ENCODE measurements at regions not wholly inside any gene's neighbourhood (a gene's known extent, or its start where the extent isn't known, plus 50 kb on each side); places are given as distances from the start of the nearest gene placed in this dataset.

DNA sequence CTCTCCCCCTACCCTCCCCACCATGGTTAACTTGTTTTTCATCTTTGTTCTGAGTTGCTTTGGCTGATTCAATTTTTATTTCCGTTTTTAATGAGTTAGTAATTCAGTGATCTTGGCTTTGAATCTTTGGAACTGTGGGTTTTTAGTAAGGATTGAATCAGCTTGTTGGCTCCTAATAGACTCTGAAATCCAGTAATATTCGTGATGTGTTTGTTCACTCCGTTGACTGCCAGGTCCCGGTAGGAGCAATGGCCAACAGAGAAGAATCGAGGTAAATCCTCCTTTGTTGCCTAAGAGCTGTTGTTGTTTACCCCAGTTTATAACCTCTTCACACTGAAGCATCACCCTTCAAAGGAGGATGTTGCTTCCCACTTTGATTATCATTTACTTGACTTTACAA is 92.7 kb downstream of the PCSK1 start:
- no peak for DNase-seq

- DNase-seq, result no peak
Observed at GRCh38 chr5:96339862-96340261, 93.2 kb downstream of the PCSK1 start.

- DNase-seq, result no peak
Observed at GRCh38 chr5:96338624-96339415, 94.2 kb downstream of the PCSK1 start.

GRCh38 chr5:96338091-96338490 is 95.0 kb downstream of the PCSK1 start:
- DNase-seq, result no peak

DNA sequence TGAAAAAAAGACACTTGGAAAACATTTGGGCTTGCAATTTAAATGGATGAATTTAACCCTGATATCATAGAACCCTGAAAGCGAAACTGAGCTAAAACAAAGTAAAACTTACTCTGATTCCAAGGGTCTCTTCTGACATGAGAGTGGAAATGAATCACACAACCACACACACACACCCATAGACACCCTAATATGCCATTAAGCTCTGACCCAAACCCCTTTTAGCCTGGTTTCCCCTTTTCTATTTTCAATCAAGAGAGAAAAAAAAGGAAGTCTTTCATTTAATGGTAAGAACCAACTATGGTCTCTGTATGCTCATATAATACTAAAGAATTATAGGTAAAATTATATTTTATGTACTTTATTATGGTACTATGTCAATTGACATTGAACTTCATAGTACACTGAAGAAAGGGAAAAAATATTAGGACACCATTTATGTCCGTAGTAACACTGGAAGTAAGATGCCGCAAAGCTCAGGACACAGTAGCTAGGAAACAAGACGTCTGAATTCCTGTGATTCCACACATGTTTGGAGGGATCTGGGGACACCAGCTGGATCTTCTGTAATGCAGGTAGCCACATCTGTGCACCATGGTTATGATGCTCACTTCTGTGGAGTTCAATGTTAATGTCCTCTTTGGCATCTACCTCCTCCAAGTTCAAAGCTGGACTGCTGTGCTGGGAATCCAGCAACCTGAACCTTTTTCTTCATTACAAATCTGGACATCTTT is 95.8 kb downstream of the PCSK1 start:
- DNase-seq, result no peak

GRCh38 chr5:96336351-96336985 is 96.6 kb downstream of the PCSK1 start:
- peak; percentile 22 to 59 for DNase-seq

DNA sequence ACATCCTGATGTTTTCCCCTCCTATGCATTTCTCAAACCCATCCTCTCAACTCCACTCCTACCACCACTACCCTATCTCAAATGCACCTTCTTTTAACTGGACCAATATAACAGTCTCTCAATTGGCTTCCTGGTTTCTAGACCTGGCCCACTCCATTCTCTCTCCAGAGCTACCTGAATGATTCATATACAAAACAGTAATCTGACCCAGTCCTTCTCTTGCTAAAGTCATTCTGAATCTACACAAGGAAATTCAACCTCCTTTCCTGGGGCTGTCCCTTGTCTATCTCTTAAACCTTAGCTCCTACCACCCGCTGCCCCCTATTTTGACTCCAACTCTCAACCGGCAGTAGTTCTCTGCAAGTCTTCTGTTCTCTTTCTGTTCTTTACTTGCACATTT is 97.2 kb downstream of the PCSK1 start:
- DNase-seq, result no peak

- no peak for DNase-seq
Observed at GRCh38 chr5:96333391-96333790, 99.7 kb downstream of the PCSK1 start.

DNA sequence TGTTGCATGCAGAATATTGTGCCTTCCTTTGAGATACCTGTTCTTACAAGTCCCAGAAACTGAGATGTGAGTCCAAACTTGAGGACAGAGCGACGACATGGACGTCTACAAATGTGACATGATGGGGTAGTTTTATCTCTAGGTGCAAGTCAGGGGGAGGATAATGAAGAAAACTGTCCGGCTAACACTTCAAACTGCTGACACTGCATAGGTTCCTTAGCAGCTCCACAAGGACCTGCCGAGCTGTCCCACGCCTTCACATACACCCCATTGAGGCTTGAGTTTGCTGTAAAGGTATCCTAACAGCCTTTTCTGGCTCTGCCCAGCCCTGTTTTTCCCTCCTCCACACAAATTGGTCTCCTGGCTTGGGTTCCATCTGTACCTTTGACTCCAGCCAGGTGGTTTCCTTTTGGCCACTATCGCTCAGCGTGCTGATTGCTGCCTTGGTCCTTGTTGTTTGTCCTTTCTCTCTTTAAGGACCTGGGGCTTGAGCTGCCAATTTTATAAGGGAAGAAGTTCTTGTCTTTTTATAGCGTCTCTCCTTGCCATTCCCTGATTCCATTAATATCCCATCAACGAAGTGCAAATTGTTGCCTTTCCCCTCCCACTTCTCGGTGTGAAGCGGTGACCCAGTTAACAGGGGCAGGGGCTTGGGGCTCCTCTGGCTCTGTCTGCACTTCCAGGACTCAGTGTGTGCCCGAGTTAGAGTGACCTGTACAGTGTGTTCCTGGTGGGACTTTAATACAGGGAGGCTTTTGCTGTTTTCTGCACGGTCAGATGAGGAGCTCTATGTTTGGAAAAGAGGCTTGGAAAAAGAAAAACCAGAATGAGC is 100.3 kb downstream of the PCSK1 start:
- DNase-seq, result no peak

DNA sequence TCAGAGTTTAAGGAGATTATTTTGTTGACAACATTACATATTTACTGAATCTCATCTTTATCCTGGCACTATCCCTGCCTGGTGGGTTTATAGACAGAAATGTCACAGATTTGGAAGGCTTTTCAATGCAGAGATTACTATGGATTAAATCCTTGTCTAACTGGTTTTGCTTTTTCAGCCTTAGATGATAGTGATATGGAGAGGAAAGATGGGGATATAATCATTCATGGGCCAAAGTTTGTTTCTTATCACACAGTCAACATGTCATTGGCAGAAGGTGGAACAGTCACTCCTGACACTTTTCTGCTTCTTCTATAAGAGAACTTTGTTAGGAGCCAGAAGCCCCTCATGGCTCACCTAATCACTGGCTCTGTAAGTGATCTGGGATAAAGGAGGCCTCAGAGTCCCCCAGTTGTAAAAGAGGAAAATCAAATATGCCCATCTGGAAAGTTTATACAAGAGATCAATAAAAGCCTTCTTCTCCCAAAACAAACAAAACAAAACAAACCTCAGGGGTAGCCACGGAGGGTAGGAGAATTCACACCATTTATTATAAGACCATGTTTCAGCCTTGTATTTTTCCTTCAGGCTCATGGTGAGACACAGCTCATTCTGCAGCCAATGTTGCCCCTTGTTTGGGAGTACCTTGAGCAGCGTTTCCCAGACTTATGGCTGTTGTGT is 101.2 kb downstream of the PCSK1 start:
- no peak for DNase-seq

GRCh38 chr5:96331210-96331609 is 101.8 kb downstream of the PCSK1 start:
- DNase-seq, result no peak

DNA sequence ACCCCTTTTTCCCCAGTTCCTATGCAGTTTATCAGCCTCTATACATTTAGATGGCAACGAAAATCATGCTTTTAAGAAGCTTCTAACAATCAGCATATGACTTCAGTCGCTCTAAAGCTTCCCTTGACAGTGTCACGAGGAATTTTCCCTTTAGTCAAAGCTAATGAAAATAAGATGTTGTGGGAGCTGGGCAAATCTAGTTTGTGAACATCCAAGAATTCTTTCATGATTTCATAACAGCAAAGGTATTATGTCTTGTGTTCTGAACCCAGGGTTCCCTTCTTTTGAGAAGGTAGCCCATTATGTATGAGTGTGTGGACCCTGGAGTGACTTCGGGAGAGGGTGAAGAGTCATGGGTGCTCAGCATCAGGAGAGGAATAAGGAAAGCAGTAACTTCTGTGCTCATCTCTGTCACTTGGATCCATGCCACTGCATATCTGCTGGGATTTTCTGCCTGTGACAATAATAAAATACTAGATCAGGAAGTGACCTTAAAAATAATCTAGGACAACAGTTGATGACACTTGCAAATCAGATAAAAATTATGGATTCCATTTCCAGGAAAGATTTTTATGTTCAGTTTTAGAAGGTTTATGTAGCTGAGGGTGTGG is 102.4 kb downstream of the PCSK1 start:
- DNase-seq, result no peak

GRCh38 chr5:96329886-96330529 is 103.0 kb downstream of the PCSK1 start:
- no peak for DNase-seq

DNA sequence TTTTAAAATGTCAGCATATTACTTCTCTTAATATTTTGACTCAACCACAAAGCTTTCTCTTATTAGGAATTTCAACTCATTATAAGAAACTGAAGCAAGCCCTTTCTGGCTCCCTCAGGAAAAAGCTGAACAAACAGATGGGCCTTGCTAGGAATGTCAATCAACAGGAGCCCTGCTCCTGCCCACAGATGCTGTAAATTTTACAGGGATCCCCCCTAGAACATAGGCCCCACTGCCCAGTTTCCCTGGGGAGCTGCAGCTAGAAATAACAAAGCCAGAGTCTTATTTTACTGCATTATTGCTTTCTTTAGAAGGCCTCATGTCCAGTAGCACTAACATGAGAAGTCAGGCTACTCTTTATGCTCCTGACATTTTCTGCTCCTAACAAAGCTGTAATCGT is 103.8 kb downstream of the PCSK1 start:
- DNase-seq, result no peak

DNA sequence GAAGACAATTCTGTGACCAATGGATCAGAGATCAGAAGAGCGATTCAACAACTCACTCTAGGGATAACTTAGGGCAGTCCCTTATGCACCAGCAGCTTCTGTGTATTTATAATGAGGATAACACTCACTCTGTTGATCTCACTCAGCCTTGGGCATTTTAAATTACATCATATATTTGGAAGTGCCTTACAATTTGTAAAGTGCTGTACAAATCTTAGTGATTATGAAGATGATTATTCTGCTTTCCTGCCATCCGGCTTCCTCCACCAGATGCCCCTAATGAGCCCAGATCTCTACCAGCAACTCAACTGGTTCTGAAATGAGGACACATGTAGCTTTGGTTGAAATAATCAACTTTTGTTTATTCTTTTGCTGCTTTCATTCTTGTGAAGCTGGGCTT is 105.3 kb downstream of the PCSK1 start:
- no peak for DNase-seq

DNA sequence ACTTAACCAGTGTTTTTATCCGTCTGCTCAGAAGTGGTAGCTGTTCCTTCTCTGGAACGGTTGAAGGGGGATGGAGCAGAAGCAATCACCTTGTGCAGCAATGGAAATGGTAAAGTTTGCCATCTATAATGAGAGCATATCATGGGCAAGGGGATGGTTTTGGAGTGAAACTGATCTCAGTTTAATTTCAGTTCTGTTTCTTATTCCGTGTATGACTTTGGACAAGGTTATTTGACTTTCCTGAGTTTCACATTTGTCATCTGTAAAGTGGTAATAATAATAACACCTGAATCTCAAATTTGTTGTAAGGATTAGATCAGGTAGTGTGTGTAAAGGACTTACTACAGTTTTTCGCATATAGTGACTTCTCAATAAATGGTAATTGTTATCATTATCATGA is 106.1 kb downstream of the PCSK1 start:
- no peak for DNase-seq

GRCh38 chr5:96324708-96325107 is 108.3 kb downstream of the PCSK1 start:
- DNase-seq, result no peak

DNA sequence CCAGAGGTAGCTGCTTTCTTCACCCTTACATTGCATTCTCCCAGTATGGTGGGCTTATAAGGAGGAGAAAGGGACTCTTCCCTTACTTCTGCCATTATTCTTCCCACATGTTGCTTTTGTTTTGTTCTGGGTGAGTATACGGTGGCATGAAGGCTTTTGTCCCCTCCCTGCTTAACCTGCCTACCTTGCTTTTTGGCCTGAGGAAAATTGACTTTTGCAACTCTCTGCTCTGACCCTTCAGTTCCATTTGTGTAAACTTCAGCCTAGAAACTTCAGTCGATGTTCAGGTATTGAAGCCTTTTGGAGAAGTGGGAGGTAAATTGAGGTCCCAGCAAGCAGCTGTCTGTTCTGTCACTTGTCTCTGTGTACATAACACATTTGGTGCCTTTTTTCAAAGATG is 110.2 kb downstream of the PCSK1 start:
- DNase-seq, result no peak

DNA sequence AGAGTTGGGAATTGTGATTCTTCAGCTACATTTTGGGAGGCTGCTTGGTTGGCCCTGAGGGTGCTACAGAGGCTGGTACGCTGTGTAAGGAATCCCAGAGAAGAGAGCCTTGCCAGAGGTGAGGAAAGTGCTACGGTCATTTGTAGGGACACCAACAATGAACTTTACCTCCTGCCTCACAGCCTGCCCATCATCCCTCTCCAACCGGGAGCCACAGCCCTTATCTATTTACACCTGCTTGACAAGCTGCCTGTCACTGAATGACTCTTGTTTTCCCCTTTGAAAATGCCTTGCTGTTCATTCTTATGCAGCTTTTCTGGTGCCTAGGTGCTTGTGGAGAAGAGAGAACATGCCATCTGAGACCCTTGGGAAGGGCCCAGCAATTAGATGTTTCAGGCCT is 110.8 kb downstream of the PCSK1 start:
- DNase-seq, result no peak

DNA sequence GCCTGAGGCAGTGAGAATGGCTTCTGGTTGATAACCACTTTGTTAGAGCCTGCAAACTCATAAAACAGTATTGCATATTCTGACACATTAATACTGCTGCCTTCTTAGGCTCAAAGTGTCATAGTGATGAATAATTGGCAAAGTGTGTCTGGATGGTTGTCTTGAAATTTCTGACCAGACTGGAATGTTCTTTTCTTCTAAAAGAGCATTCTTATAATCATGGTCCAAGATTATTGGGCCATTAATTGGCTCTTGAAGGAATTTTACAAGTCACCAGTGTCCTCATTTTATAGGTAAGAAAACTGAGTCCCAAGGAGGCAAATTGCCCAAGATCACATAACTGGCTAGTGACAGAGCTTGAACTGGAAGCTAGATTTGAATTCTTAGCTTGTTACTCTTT is 111.7 kb downstream of the PCSK1 start:
- DNase-seq, result no peak

DNA sequence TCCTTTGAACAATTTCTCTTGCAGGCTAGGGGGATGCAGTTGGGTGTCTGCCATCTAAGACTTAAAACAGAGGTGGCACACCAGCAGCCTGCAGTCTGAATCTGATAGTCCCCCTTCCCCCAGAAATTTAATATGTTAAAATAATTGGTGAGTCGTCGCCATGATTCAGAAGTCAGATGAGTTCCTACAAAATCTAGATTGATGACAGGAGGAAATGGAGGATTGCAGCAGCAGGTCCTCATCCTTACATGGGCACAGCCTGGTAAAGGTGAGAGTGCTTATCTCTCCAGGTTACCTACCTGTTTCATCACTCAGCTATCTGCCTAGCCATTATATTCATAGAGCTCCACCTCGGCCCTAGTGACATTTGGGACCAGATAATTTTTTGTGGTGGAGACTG is 112.3 kb downstream of the PCSK1 start:
- no peak for DNase-seq
